ENCODE measurements at regions not wholly inside any gene's neighbourhood (a gene's known extent, or its start where the extent isn't known, plus 50 kb on each side); places are given as distances from the start of the nearest gene placed in this dataset.

- no peak for ATAC-seq
- WGBS, 2 donors (ENCODE audit: low coverage in 1 of 2): 53 to 68% methylated on average over 2 of the region's 2 CpGs
- TF ChIP-seq CTCF (IDR thresholded peaks at IDR 0.05): no peak
- no peak for TF ChIP-seq EP300 (IDR thresholded peaks at IDR 0.05)
- TF ChIP-seq POLR2A (IDR thresholded peaks at IDR 0.05): no peak
- TF ChIP-seq POLR2AphosphoS5 (IDR thresholded peaks at IDR 0.05): no peak
- no peak overlapping the region for H3K27ac ChIP-seq
- H3K4me1 ChIP-seq: no peaks in the 10 kb centered on the region
- H3K36me3 ChIP-seq: no peaks in the 10 kb centered on the region
- H3K4me3 ChIP-seq: no peak overlapping the region
- H3K27me3 ChIP-seq: no peaks in the 10 kb centered on the region
- no peaks in the 10 kb centered on the region for H3K9me3 ChIP-seq
Observed at GRCh38 chr1:62382658-62382955, 54.2 kb upstream of the USP1 start.

GRCh38 chr1:62384276-62385005, 52.4 kb upstream of the USP1 start:
- H3K27ac ChIP-seq: no peak overlapping the region
- no peak overlapping the region for H3K4me3 ChIP-seq
- peak; percentile 70 for ATAC-seq
- peaks cover 3% of the 10 kb centered on the region for H3K27me3 ChIP-seq
- TF ChIP-seq POLR2A (IDR thresholded peaks at IDR 0.05) (no peak), POLR2AphosphoS5 (IDR thresholded peaks at IDR 0.05) (no peak), EP300 (IDR thresholded peaks at IDR 0.05) (no peak)
- no peaks in the 10 kb centered on the region for H3K36me3 ChIP-seq
- no peaks in the 10 kb centered on the region for H3K9me3 ChIP-seq
- 57 to 59% methylated on average over 7 of the region's 7 CpGs for WGBS, 2 donors (ENCODE audit: low coverage in 1 of 2)
- no peaks in the 10 kb centered on the region for H3K4me1 ChIP-seq

- TF ChIP-seq POLR2AphosphoS5 (IDR thresholded peaks at IDR 0.05): no peak
- no peak for TF ChIP-seq POLR2A (IDR thresholded peaks at IDR 0.05)
- no peak for TF ChIP-seq EP300 (IDR thresholded peaks at IDR 0.05)
- no peak for TF ChIP-seq CTCF (IDR thresholded peaks at IDR 0.05)
- H3K27me3 ChIP-seq: peaks cover 9% of the 10 kb centered on the region
- ATAC-seq: no peak
- H3K27ac ChIP-seq: no peak overlapping the region
- H3K4me3 ChIP-seq: no peak overlapping the region
- WGBS, 2 donors (ENCODE audit: low coverage in 1 of 2): 91% methylated on average over 5 of the region's 5 CpGs; no CpG with 5 or more reads in 1 of the 2 donors
- no peaks in the 10 kb centered on the region for H3K4me1 ChIP-seq
- H3K9me3 ChIP-seq: no peaks in the 10 kb centered on the region
- H3K36me3 ChIP-seq: no peaks in the 10 kb centered on the region
Observed at GRCh38 chr1:62385923-62386322, 50.9 kb upstream of the USP1 start.

- 49 to 83% methylated on average over 1 to 3 of the region's 3 CpGs for WGBS, 2 donors (ENCODE audit: low coverage in 1 of 2)
- H3K4me3 ChIP-seq: no peak overlapping the region
Observed at GRCh38 chr1:62386351-62387121, 50.3 kb upstream of the USP1 start.

More at GRCh38 chr1:62386351-62387121, 50.3 kb upstream of the USP1 start:
- no peaks in the 10 kb centered on the region for H3K36me3 ChIP-seq
- no peaks in the 10 kb centered on the region for H3K9me3 ChIP-seq
- H3K27ac ChIP-seq: no peak overlapping the region
- TF ChIP-seq CTCF (IDR thresholded peaks at IDR 0.05) (no peak), POLR2A (IDR thresholded peaks at IDR 0.05) (no peak), POLR2AphosphoS5 (IDR thresholded peaks at IDR 0.05) (no peak), EP300 (IDR thresholded peaks at IDR 0.05) (no peak)
- H3K27me3 ChIP-seq: peaks cover 9% of the 10 kb centered on the region
- no peaks in the 10 kb centered on the region for H3K4me1 ChIP-seq
- no peak for ATAC-seq
